Activated CD4-positive, alpha-beta T cell treated with anti-CD3 and anti-CD28 coated beads, Interleukin-2, amount 50 U/mL, for 16 hours (primary cell): ENCODE measurements at regions not wholly inside any gene's neighbourhood (a gene's known extent, or its start where the extent isn't known, plus 50 kb on each side); places are given as distances from the start of the nearest gene placed in this dataset.

Experiments used
- DNase-seq: peaks from one replicate; pipeline ENCODE4 v3.0.0-alpha.2; 2020

GRCh38 chr3:109532257-109533216 lies 195.2 kb upstream of the DPPA4 start:
- DNase-seq = peak; percentile 47

- no peak for DNase-seq
Measured at GRCh38 chr3:109545746-109546145, 208.4 kb upstream of the DPPA4 start.

- no peak for DNase-seq
Measured at GRCh38 chr3:109548192-109548938, 211.0 kb upstream of the DPPA4 start.

GRCh38 chr3:109553591-109554371 lies 216.4 kb upstream of the DPPA4 start:
- DNase-seq = no peak

GRCh38 chr3:109559389-109559788 lies 222.0 kb upstream of the DPPA4 start:
- no peak for DNase-seq

GRCh38 chr3:109563149-109563548 lies 225.8 kb upstream of the DPPA4 start:
- peak; percentile 23 for DNase-seq

- no peak for DNase-seq
Measured at GRCh38 chr3:109569135-109569846, 231.9 kb upstream of the DPPA4 start.

- DNase-seq = no peak
Measured at GRCh38 chr3:109570408-109570807, 233.1 kb upstream of the DPPA4 start.

GRCh38 chr3:109572301-109572700 lies 235.0 kb upstream of the DPPA4 start:
- no peak for DNase-seq

GRCh38 chr3:109596991-109597390 lies 259.6 kb upstream of the DPPA4 start:
- DNase-seq = no peak

GRCh38 chr3:109597444-109597843 lies 260.1 kb upstream of the DPPA4 start:
- DNase-seq = no peak

- no peak for DNase-seq
Measured at GRCh38 chr3:109607897-109608296, 270.6 kb upstream of the DPPA4 start.

- no peak for DNase-seq
Measured at GRCh38 chr3:109608574-109608973, 271.2 kb upstream of the DPPA4 start.

GRCh38 chr3:109618766-109619378 lies 281.5 kb upstream of the DPPA4 start:
- no peak for DNase-seq

- DNase-seq = no peak
Measured at GRCh38 chr3:109631897-109632296, 294.6 kb upstream of the DPPA4 start.

- DNase-seq = no peak
Measured at GRCh38 chr3:109640146-109640652, 302.9 kb upstream of the DPPA4 start.

GRCh38 chr3:109642025-109642424 lies 304.7 kb upstream of the DPPA4 start:
- DNase-seq = no peak

GRCh38 chr3:109643590-109643989 lies 306.2 kb upstream of the DPPA4 start:
- peak; percentile 10 for DNase-seq

GRCh38 chr3:109644332-109644731 lies 307.0 kb upstream of the DPPA4 start:
- no peak for DNase-seq

- DNase-seq = no peak
Measured at GRCh38 chr3:109644746-109645145, 307.4 kb upstream of the DPPA4 start.

GRCh38 chr3:109648027-109648426 lies 310.7 kb upstream of the DPPA4 start:
- no peak for DNase-seq

- DNase-seq = no peak
Measured at GRCh38 chr3:109656225-109656624, 318.9 kb upstream of the DPPA4 start.
